Activated T-helper 1 cell treated with anti-CD3 and anti-CD28 coated beads, Interleukin-12 subunit alpha, Interleukin-12 subunit beta, Interleukin-2, Interleukin-4 antibody, amounts not matched to agents 30 ng/mL and 10 ng/mL and 1 ng/mL, durations not matched to agents 14 hours and 24 hours and 36 hours (primary cell): ENCODE measurements at regions not wholly inside any gene's neighbourhood (a gene's known extent, or its start where the extent isn't known, plus 50 kb on each side); places are given as distances from the start of the nearest gene placed in this dataset.

ENCODE experiments used
- DNase-seq: peaks from one replicate; pipeline ENCODE4 v3.0.0; 2021; ENCODE audit warnings: low spot score
- H3K27ac Mint-ChIP-seq: one replicate; pipeline ENCODE4 v1.8.0; 2021; ENCODE audit warnings: mild to moderate bottlenecking, mixed read lengths
- H3K27me3 Mint-ChIP-seq: one replicate; pipeline ENCODE4 v1.8.0; 2022; ENCODE audit warnings: mild to moderate bottlenecking, moderate library complexity, mixed read lengths; ENCODE audit not compliant: insufficient read depth
- H3K36me3 Mint-ChIP-seq: one replicate; pipeline ENCODE4 v1.8.0; 2021; ENCODE audit warnings: low read depth, mixed read lengths
- H3K4me1 Mint-ChIP-seq: one replicate; pipeline ENCODE4 v1.8.0; 2021; ENCODE audit warnings: low read depth, mixed read lengths
- H3K4me3 Mint-ChIP-seq: one replicate; pipeline ENCODE4 v1.8.0; 2021; ENCODE audit warnings: mild to moderate bottlenecking, moderate library complexity, mixed read lengths
- H3K9me3 Mint-ChIP-seq: one replicate; pipeline ENCODE4 v1.8.0; 2021; ENCODE audit warnings: mixed read lengths
- intact Hi-C: fragments of 100-400 bp; cut with micrococcal nuclease; formaldehyde crosslinking; loops from one replicate; pipeline ENCODE4 v1.15.1; 2024

DNA sequence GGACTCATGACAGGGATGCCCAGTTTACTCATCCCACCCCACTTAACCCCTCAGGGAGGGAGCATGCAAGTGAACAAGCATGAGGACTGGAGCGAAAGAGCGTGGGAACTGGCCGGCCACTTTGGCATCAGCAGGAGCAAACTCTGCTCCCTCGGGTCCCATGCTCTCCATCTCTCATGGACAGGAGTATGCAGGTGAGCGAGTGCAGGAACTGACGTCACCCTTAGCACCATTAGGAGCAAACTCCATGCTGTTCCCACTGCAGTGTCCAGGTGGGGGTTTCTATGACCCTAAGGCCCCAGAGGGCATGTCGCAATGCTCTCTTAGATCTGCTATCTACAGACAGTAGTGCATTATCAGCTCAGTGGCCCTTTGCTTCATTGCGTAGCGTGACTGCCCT lies 821.8 kb upstream of the LRFN5 start:
- Mint-ChIP-seq H3K9me3 (peaks cover 4% of the 10 kb centered on the region), H3K4me1 (no peaks in the 10 kb centered on the region), H3K27ac (no peak overlapping the region), H3K36me3 (no peaks in the 10 kb centered on the region), H3K27me3 (no peaks in the 10 kb centered on the region), H3K4me3 (no peak overlapping the region)
- DNase-seq, result no peak
- intact Hi-C loops, result no loop called here

DNA sequence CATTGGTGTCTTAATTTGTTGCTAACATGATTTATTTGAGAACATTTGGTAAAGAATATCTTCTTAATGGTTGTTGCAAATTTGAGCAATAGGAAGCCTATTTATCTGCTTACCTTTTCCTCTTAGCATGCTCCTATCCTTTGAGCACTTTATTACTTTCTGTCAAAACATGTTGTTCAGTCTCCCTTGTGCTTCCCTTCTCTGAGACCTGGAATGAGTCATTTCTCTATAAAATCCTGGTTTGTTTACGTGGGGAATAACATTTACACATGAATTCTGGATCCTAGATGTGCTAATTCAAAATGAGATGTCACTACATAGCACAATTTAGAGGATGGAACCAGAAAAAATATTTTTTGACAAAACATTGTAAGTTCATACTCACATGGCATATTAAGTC lies 844.0 kb upstream of the LRFN5 start:
- intact Hi-C loops, result no loop called here
- Mint-ChIP-seq H3K27ac (no peak overlapping the region), H3K9me3 (peaks cover 21% of the 10 kb centered on the region), H3K36me3 (no peaks in the 10 kb centered on the region), H3K27me3 (no peaks in the 10 kb centered on the region), H3K4me1 (no peaks in the 10 kb centered on the region), H3K4me3 (no peak overlapping the region)
- DNase-seq, result no peak

DNA sequence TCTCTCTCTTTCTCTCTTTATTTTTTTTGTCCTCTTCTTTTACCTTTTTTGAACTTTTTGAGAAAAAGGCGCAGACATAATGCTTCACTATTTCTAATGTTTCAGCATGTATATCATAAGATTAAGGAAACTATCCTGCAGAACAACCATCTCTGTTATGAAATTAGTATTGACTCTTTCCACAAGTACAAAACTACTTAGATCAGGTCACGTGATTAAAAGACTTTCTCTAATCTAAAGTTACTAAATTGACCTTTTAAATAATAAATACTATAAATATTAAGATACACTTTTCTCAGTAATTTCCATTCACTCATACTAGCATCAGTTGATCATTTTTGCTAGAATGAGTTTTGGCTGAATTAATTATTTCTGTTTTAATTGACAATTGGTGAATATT lies 844.5 kb upstream of the LRFN5 start:
- Mint-ChIP-seq H3K36me3 (no peaks in the 10 kb centered on the region), H3K27me3 (no peaks in the 10 kb centered on the region), H3K4me3 (no peak overlapping the region), H3K9me3 (peaks cover 26% of the 10 kb centered on the region), H3K27ac (no peak overlapping the region), H3K4me1 (no peaks in the 10 kb centered on the region)
- intact Hi-C loops, result no loop called here
- DNase-seq, result no peak

DNA sequence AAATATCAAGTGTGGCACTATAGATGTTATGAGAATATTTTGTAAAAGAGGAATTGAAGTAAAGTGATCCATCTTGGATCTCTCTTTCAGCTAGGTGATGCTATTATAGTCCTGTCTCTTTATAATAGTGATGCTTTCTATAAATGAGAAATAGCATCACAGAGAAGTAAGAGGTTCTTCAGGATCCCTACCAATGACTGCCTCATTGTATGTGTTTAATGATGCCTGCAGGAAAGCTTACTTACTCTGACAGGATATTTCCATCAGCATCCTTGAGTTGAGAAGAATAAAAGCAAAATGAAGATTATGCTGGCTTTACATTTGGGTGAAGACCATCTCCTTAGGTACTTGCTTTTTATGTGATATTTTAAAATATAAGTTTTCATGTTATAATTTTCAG lies 846.0 kb upstream of the LRFN5 start:
- intact Hi-C loops, result no loop called here
- Mint-ChIP-seq H3K27ac (no peak overlapping the region), H3K4me1 (no peaks in the 10 kb centered on the region), H3K4me3 (no peak overlapping the region), H3K36me3 (no peaks in the 10 kb centered on the region), H3K27me3 (no peaks in the 10 kb centered on the region), H3K9me3 (peaks cover 26% of the 10 kb centered on the region)
- DNase-seq, result no peak

DNA sequence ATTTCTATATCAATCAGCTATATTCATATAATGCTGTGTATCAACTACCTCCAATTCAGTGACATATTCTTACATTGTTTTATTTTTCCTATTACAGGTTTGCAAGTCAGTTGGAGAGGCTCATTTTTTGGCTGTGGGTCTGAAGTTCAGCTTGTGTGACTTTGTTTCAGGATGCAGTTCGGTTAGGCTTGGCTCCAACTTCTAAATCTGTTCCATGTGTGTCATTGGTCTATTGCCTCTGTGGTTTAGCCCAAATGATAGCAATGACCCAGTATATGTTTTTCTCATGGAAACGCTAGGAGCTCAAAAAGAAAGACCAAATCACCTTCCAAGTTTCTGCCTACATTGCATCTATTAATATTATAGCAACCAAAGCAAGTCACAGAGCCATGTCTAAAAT lies 848.6 kb upstream of the LRFN5 start:
- Mint-ChIP-seq H3K4me1 (no peaks in the 10 kb centered on the region), H3K27me3 (no peaks in the 10 kb centered on the region), H3K9me3 (peaks cover 27% of the 10 kb centered on the region), H3K36me3 (no peaks in the 10 kb centered on the region), H3K27ac (no peak overlapping the region), H3K4me3 (no peak overlapping the region)
- no peak for DNase-seq
- intact Hi-C loops, result no loop called here

DNA sequence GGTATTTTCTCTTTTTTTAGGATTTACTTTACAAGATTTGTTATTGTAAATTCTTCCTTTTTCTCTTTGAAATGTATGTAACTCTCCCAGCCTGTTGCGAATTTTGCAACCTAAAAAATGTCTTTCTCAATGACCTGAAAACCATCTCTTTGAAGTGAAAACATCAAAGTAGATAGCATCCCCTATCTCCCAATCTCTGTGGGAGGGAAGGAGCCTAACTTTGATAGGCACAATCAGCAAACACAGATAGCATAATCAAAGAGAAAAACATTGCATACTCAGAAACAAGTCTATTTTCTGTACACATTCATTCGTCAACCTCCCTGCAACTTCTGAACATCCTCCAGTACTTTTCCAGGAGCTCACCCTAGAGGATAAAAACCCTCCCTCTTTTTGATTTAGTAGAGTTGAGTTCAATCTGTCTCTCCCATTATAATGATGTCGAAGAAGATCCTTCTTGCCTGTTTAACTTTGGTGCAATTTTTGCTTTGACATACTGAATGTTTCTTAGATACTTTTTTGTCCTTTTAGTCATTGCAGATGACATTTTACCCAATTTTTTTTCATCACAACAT lies 849.2 kb upstream of the LRFN5 start:
- intact Hi-C loops, result no loop called here
- H3K4me1 Mint-ChIP-seq, result no peaks in the 10 kb centered on the region
- H3K27me3 Mint-ChIP-seq, result no peaks in the 10 kb centered on the region
- no peaks in the 10 kb centered on the region for H3K36me3 Mint-ChIP-seq
- no peak overlapping the region for H3K27ac Mint-ChIP-seq
- no peak for DNase-seq
- H3K9me3 Mint-ChIP-seq, result peaks cover 26% of the 10 kb centered on the region
- H3K4me3 Mint-ChIP-seq, result no peak overlapping the region

DNA sequence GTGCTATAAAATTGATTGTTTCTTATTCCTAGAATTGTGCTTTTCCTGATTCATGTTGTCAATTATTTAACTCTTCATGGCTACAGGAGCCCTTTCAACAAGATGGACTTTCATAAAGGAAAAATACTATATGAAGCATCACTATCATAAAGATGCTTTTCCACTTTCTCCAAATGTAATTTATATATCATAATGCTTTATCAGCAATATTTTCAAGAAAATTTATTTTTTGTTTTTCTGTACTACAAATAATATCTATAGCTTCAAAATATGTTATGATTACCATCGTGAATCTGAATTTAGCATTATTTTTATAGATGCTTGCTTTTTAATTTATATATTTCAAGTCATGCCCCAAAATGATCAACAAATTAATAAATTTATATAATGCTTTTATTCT lies 873.5 kb upstream of the LRFN5 start:
- no peak overlapping the region for H3K4me3 Mint-ChIP-seq
- no peaks in the 10 kb centered on the region for H3K27me3 Mint-ChIP-seq
- no peaks in the 10 kb centered on the region for H3K36me3 Mint-ChIP-seq
- intact Hi-C loops, result no loop called here
- H3K9me3 Mint-ChIP-seq, result peaks cover 13% of the 10 kb centered on the region
- no peak for DNase-seq
- no peak overlapping the region for H3K27ac Mint-ChIP-seq
- no peaks in the 10 kb centered on the region for H3K4me1 Mint-ChIP-seq

DNA sequence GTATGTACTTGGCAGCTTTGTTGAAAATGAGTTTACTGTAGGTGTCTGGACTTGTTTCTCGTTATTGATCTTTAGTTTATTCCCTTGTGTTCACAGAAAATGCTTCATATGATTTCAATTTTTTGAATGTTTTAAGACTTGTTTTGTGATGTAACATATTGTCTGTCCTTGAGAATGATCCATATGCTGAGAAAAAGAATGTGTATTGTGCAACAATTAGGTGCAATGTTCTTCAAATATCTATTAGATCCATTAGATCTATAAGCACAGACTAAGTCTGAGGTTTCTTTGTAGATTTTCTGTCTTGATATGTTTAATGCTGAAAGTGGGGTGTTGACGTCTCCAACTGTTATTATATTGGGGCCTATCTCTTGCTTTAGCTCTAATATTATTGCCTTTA lies 879.6 kb upstream of the LRFN5 start:
- intact Hi-C loops, result no loop called here
- Mint-ChIP-seq H3K4me1 (no peaks in the 10 kb centered on the region), H3K4me3 (no peak overlapping the region), H3K27me3 (no peaks in the 10 kb centered on the region), H3K27ac (no peak overlapping the region), H3K36me3 (no peaks in the 10 kb centered on the region), H3K9me3 (peaks cover 29% of the 10 kb centered on the region)
- DNase-seq, result no peak

DNA sequence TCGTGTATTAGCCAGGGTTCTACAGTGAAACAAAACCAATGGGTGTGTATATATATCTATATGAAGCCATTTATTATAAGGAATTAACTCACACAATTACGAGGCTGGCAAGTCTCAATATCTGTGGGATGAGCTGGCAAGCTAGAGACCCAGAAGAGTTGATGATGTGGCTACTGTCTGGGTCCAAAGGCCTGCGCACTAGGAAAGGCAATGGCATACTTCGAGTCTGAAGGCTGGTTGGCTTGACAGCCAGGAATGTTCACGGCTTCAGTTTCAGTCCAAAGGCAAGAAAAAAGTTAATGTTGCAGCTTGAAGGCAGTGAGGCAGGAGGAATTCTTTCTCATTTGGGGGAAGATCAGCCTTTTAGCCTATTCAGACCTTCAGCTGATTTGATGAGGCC lies 893.3 kb upstream of the LRFN5 start:
- intact Hi-C loops, result no loop called here
- Mint-ChIP-seq H3K27ac (no peak overlapping the region), H3K27me3 (no peaks in the 10 kb centered on the region), H3K4me1 (no peaks in the 10 kb centered on the region), H3K36me3 (no peaks in the 10 kb centered on the region), H3K4me3 (no peak overlapping the region), H3K9me3 (peaks cover 17% of the 10 kb centered on the region)
- no peak for DNase-seq

DNA sequence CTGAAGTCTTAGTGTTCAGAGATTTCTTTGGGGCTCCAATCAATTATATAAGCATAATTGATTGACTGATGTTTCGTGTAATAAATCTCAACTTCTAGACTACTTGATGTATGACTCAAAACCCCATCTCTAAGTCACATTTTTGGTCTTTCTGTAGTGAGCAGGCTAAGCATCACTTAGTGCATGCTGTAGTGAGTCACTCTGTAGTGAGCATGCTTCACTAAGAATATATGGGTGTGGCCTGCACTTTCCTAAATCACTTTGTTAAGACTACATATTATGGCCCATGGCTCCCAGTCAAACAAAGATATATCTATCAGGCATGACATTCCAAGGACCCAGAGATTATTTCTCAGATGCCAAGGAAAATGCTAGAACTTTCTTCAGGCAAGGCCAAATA lies 909.4 kb upstream of the LRFN5 start:
- Mint-ChIP-seq H3K27ac (no peak overlapping the region), H3K9me3 (peaks cover 14% of the 10 kb centered on the region), H3K4me1 (no peaks in the 10 kb centered on the region), H3K27me3 (no peaks in the 10 kb centered on the region), H3K4me3 (no peak overlapping the region), H3K36me3 (no peaks in the 10 kb centered on the region)
- intact Hi-C loops, result no loop called here
- no peak for DNase-seq

DNA sequence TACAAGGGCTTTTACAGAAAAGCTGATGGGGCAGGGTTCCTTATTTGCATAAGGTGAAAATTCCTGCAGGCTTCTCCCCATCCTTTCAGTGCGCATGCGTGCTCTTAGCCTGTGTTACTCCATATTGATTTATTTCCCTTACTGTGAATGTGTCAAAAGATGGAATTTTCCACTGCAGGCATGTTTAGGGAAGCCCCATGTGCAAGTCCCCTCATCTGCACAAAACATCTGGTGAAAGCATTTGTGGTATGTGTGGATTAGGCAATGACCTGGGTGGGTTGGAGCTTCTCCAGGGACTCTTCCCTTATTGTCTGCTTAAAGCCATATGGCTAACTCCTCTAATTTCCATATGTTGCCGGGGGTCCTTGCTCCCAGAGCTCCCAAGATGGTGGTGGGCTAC lies 912.7 kb upstream of the LRFN5 start:
- intact Hi-C loops, result no loop called here
- Mint-ChIP-seq H3K27me3 (no peaks in the 10 kb centered on the region), H3K4me3 (no peak overlapping the region), H3K36me3 (no peaks in the 10 kb centered on the region), H3K27ac (no peak overlapping the region), H3K4me1 (no peaks in the 10 kb centered on the region), H3K9me3 (peaks cover 14% of the 10 kb centered on the region)
- no peak for DNase-seq

DNA sequence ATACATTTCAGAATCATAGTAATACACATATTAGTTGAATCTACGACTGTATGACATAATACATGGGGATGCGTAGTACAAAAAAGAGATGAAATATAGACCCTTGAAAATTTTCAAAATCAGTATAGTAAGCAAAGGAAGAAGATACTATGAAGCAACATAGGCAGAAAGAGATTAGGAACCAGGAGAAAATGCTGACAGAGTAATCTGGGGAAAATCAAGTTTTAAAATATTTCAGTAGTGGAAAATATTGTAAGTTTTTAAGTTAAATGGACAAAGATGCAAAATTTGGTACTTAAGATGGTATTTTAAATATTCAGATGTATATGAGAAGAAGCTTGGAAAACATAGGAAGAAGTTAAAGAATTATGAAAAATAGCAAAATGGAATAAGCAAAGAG lies 915.6 kb upstream of the LRFN5 start:
- Mint-ChIP-seq H3K27me3 (no peaks in the 10 kb centered on the region), H3K9me3 (peaks cover 14% of the 10 kb centered on the region), H3K4me3 (no peak overlapping the region), H3K27ac (no peak overlapping the region), H3K4me1 (no peaks in the 10 kb centered on the region), H3K36me3 (no peaks in the 10 kb centered on the region)
- intact Hi-C loops, result no loop called here
- DNase-seq, result no peak

DNA sequence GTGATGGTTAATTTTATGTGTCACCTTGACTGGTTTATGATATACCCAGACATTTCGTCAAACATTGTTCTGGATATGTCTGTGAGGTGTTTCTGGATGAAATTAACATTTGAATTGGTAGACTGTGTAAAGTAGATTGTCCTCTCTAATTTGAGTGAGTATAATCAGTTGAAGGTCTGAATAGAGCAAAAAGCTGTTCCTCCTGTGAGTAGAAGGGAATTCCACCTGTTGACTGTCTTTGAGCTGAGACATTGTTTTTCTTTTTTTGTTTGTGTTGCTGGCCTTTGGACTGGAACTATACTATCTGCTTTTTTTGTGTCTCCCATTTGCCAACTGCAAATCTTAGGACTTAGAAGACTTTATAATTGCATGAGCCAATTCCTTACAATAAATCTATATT lies 920.9 kb upstream of the LRFN5 start:
- intact Hi-C loops, result no loop called here
- no peak overlapping the region for H3K4me3 Mint-ChIP-seq
- H3K36me3 Mint-ChIP-seq, result no peaks in the 10 kb centered on the region
- no peaks in the 10 kb centered on the region for H3K4me1 Mint-ChIP-seq
- DNase-seq, result no peak
- no peaks in the 10 kb centered on the region for H3K27me3 Mint-ChIP-seq
- H3K27ac Mint-ChIP-seq, result no peak overlapping the region
- H3K9me3 Mint-ChIP-seq, result peaks cover 12% of the 10 kb centered on the region

DNA sequence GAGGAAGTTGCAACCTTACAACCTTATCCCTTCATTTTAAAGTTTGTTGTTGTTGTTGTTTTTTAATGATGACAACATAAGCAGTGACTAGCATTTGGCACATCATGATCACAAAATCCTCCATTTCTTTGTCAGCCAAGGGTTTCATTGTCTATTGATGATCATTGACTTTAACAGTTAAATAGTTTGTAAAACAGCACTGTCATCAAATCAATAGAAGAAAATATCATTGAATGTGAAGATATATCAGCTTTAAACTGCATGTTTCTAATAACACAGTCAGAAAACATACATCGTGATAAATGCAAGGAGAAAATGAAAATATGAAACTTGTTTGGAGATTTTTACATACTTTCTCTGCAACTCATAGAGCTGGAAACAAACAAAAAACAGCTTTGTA lies 922.3 kb upstream of the LRFN5 start:
- Mint-ChIP-seq H3K9me3 (peaks cover 12% of the 10 kb centered on the region), H3K27me3 (no peaks in the 10 kb centered on the region), H3K4me3 (no peak overlapping the region), H3K4me1 (no peaks in the 10 kb centered on the region), H3K27ac (no peak overlapping the region), H3K36me3 (no peaks in the 10 kb centered on the region)
- DNase-seq, result no peak
- intact Hi-C loops, result no loop called here
